PC-3 (cell line): ENCODE measurements at regions not wholly inside any gene's neighbourhood (a gene's known extent, or its start where the extent isn't known, plus 50 kb on each side); places are given as distances from the start of the nearest gene placed in this dataset.

Experiments
- ATAC-seq: fragments of 200-7000 bp; cut with Tn5 transposase; 2 replicates; pipeline ENCODE4 v1.9.1; 2020; ENCODE audit warnings: mild to moderate bottlenecking, moderate library complexity
- BruUV-seq: library from RNA; stranded (reverse); fragments of 400-500 nt; replicated peaks from 2 replicates; lab custom pipeline; 2021; lab: Mats Ljungman, UMichigan
- CTCF ChIA-PET: fragments of 300-600 bp; sonication (Branson Sonifier 250); formaldehyde crosslinking; loops from one replicate; lab custom pipeline; 2022; ENCODE audit warnings: antibody characterized with exemption; lab: Charles Lee
- POLR2A ChIA-PET: fragments of 300-600 bp; sonication (Branson Sonifier 250); formaldehyde crosslinking; loops from one replicate; lab custom pipeline; 2022; ENCODE audit warnings: antibody characterized with exemption; ENCODE audit not compliant: unreplicated experiment; lab: Charles Lee
- DNase-seq: peaks from one replicate; pipeline ENCODE4 v3.0.0-alpha.2; 2015
- H2AFZ ChIP-seq: fragments of 300-600 bp; sonication (generic); 2 replicates; pipeline ENCODE4 v1.6.0; 2016; ENCODE audit warnings: antibody characterized with exemption, low read length
- H3F3A ChIP-seq: fragments of 300-600 bp; sonication (generic); one replicate; pipeline ENCODE4 v1.6.0; 2017; ENCODE audit warnings: antibody characterized with exemption, low read length, control low read depth, mild to moderate bottlenecking; ENCODE audit not compliant: unreplicated experiment
- H3K27ac ChIP-seq: fragments of 300-600 bp; sonication (generic); 2 replicates; pipeline ENCODE4 v1.5.1; 2016; ENCODE audit warnings: mild to moderate bottlenecking, low read length
- H3K27me3 ChIP-seq: fragments of 300-600 bp; sonication (generic); 2 replicates; pipeline ENCODE4 v1.6.1; 2016; ENCODE audit warnings: low read length, mixed read lengths
- H3K36me3 ChIP-seq: fragments of 300-600 bp; sonication (generic); 2 replicates; pipeline ENCODE4 v1.6.1; 2016; ENCODE audit warnings: low read depth, mixed run types, low read length, mixed read lengths
- H3K4me1 ChIP-seq: fragments of 300-600 bp; sonication (generic); 2 replicates; pipeline ENCODE4 v1.5.1; 2016; ENCODE audit warnings: low read length; ENCODE audit not compliant: insufficient read depth
- H3K4me2 ChIP-seq: fragments of 300-600 bp; sonication (generic); 2 replicates; pipeline ENCODE4 v1.6.0; 2016; ENCODE audit warnings: low read length
- H3K4me3 ChIP-seq: fragments of 300-600 bp; sonication (generic); 2 replicates; pipeline ENCODE4 v1.5.1; 2016; ENCODE audit warnings: mild to moderate bottlenecking, low read length, mixed read lengths
- H3K79me2 ChIP-seq: fragments of 300-600 bp; sonication (generic); 2 replicates; pipeline ENCODE4 v1.6.1; 2017; ENCODE audit warnings: low read length, mixed read lengths
- H3K9ac ChIP-seq: fragments of 300-600 bp; sonication (generic); 2 replicates; pipeline ENCODE4 v1.6.0; 2016; ENCODE audit warnings: mild to moderate bottlenecking, low read length
- H3K9me2 ChIP-seq: fragments of 300-600 bp; sonication (generic); replicated peaks from 2 replicates; pipeline ENCODE4 v1.6.1; 2016; ENCODE audit warnings: mixed run types, low read length, mixed read lengths
- H3K9me3 ChIP-seq: fragments of 300-600 bp; sonication (generic); 2 replicates; pipeline ENCODE4 v1.6.1; 2016; ENCODE audit warnings: low read length, mixed read lengths
- H4K20me1 ChIP-seq: fragments of 300-600 bp; sonication (generic); 2 replicates; pipeline ENCODE4 v1.6.1; 2016; ENCODE audit warnings: low read length, mixed read lengths
- EZH2 ChIP-seq: fragments of 300-600 bp; sonication (generic); IDR thresholded peaks from one replicate; pipeline ENCODE4 v1.6.1; 2017; ENCODE audit warnings: antibody characterized with exemption, mild to moderate bottlenecking, low read length; ENCODE audit not compliant: unreplicated experiment
- EZH2phosphoT487 ChIP-seq: fragments of 300-600 bp; sonication (generic); IDR thresholded peaks from 2 replicates; pipeline ENCODE4 v1.6.1; 2018; ENCODE audit warnings: mild to moderate bottlenecking, antibody characterized with exemption, low read length, borderline replicate concordance
- intact Hi-C: fragments of 100-400 bp; cut with micrococcal nuclease; formaldehyde crosslinking; loops from 2 replicates; pipeline ENCODE4 v1.9.0; 2023
- TF ChIP-seq, protein P1 (sequence below): fragments of 300-600 bp; sonication (generic); conservative IDR thresholded peaks from 2 replicates; pipeline ENCODE4 v1.5.1; 2017; ENCODE audit warnings: antibody characterized with exemption, low read depth, mild to moderate bottlenecking, low read length

GRCh38 chr10:8811201-8811600, 756.7 kb downstream of the GATA3 start:
- no peaks in the 10 kb centered on the region for H3K36me3 ChIP-seq
- H3K4me2 ChIP-seq = no peak overlapping the region
- intact Hi-C loops = no loop called here
- H3K27ac ChIP-seq = no peak overlapping the region
- BruUV-seq = no TSS peak
- ChIA-PET CTCF (no interaction called here), POLR2A (no interaction called here)
- no peaks in the 10 kb centered on the region for H3K9me3 ChIP-seq
- TF ChIP-seq EZH2 (no peak), EZH2phosphoT487 (no peak)
- TF ChIP-seq, protein P1, sequence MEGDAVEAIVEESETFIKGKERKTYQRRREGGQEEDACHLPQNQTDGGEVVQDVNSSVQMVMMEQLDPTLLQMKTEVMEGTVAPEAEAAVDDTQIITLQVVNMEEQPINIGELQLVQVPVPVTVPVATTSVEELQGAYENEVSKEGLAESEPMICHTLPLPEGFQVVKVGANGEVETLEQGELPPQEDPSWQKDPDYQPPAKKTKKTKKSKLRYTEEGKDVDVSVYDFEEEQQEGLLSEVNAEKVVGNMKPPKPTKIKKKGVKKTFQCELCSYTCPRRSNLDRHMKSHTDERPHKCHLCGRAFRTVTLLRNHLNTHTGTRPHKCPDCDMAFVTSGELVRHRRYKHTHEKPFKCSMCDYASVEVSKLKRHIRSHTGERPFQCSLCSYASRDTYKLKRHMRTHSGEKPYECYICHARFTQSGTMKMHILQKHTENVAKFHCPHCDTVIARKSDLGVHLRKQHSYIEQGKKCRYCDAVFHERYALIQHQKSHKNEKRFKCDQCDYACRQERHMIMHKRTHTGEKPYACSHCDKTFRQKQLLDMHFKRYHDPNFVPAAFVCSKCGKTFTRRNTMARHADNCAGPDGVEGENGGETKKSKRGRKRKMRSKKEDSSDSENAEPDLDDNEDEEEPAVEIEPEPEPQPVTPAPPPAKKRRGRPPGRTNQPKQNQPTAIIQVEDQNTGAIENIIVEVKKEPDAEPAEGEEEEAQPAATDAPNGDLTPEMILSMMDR = no peak
- H4K20me1 ChIP-seq = no peaks in the 10 kb centered on the region
- no peaks in the 10 kb centered on the region for H3K9me2 ChIP-seq
- H3K4me1 ChIP-seq = no peaks in the 10 kb centered on the region
- no peak for DNase-seq
- H3K27me3 ChIP-seq = no peaks in the 10 kb centered on the region
- H3K9ac ChIP-seq = no peak overlapping the region
- H3F3A ChIP-seq = no peaks in the 10 kb centered on the region
- H3K4me3 ChIP-seq = no peak overlapping the region
- H2AFZ ChIP-seq = no peak overlapping the region
- no peaks in the 10 kb centered on the region for H3K79me2 ChIP-seq
- no peak for ATAC-seq

DNA sequence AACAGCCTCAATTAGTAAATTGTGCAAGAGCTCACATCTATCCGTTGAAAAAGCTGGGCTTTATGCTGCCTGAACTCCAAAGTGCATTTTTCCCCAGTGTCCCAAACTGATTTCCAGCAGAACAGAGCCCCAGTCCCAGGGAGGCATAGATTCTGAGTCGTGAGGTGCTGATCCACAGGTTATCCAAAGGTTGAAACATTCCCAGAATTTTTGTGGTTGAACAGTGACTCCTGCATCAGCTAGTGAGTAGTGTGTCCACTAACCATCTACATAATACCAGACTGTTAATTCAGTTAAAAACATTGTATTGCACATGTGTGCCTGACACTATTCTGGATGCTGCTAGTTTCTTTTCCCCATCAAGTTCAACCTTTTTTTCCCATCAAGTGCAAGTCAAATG, 761.5 kb downstream of the GATA3 start:
- Histone ChIP-seq H3K27ac (no peak overlapping the region), H3K4me2 (no peak overlapping the region), H3K9ac (no peak overlapping the region), H3K79me2 (no peaks in the 10 kb centered on the region), H3K9me3 (no peaks in the 10 kb centered on the region), H4K20me1 (no peaks in the 10 kb centered on the region), H3K27me3 (no peaks in the 10 kb centered on the region), H3F3A (no peaks in the 10 kb centered on the region), H3K4me3 (no peak overlapping the region), H3K4me1 (no peaks in the 10 kb centered on the region), H3K36me3 (no peaks in the 10 kb centered on the region), H2AFZ (no peak overlapping the region), H3K9me2 (no peaks in the 10 kb centered on the region)
- DNase-seq (no peak), ATAC-seq (no peak)
- BruUV-seq = no TSS peak
- CTCF ChIA-PET = no interaction called here
- TF ChIP-seq EZH2 = no peak
- TF ChIP-seq EZH2phosphoT487 = no peak
- intact Hi-C loops = no loop called here
- POLR2A ChIA-PET = no interaction called here

- BruUV-seq = no TSS peak
- H3K27ac ChIP-seq = no peak overlapping the region
- intact Hi-C loops = no loop called here
- ATAC-seq (no peak), DNase-seq (no peak)
- no peaks in the 10 kb centered on the region for H3K9me3 ChIP-seq
- H2AFZ ChIP-seq = no peak overlapping the region
- ChIA-PET CTCF (no interaction called here), POLR2A (no interaction called here)
- TF ChIP-seq, protein P1 = no peak
- TF ChIP-seq EZH2phosphoT487 (no peak), EZH2 (no peak)
- H3K79me2 ChIP-seq = no peaks in the 10 kb centered on the region
- no peak overlapping the region for H3K9ac ChIP-seq
- no peak overlapping the region for H3K4me2 ChIP-seq
- no peaks in the 10 kb centered on the region for H3K4me1 ChIP-seq
- no peaks in the 10 kb centered on the region for H3F3A ChIP-seq
- H4K20me1 ChIP-seq = no peaks in the 10 kb centered on the region
- no peaks in the 10 kb centered on the region for H3K9me2 ChIP-seq
- no peak overlapping the region for H3K4me3 ChIP-seq
- H3K27me3 ChIP-seq = no peaks in the 10 kb centered on the region
- no peaks in the 10 kb centered on the region for H3K36me3 ChIP-seq
Observed at GRCh38 chr10:8817299-8817698, 762.8 kb downstream of the GATA3 start.
